ENCODE measurements at regions not wholly inside any gene's neighbourhood (a gene's known extent, or its start where the extent isn't known, plus 50 kb on each side); places are given as distances from the start of the nearest gene placed in this dataset.

DNA sequence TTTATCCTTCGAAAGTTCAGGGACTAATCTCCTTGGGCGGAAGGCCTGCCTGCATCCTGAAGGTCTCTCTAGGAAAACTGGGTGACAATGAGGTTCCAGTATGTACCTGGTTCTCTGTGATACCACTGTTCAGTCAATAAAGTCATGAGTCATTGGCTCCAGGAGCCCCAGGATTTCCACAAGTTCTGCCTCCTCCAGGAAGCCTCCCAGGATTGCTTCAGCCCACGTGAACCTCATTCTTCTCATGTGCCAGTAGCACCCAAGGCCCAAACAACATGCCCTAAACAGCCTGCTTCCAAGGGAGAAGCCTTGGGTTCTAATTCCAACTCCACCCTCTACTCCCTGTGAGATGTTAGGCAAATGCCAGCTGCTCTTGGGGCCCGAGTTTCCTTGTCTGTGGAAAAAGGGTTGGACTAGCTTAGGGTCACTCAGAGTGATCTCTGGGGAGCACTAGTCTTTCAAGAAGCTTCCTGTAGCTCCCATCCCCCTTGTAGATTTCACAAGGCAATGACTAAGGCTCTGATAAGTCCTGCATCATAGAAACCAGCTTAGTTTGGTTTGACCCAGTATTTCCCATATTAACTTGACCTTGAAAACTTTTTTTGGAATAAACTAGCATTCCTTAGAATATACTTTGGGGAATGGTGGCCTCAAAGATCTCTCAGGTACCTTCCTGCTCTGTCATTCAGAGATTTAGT is 118.3 kb upstream of the ATP2B2 start:
- ChIA-PET CTCF (no interaction called here), RAD21 (ENCODE audit: low non-redundant PET in 1 of 2, low total read pairs in 2 of 2, uncharacterized antibody in 2 of 2, unreplicated experiment in 2 of 2) (no interaction called here), POLR2A (no interaction called here)
- H3K4me1 ChIP-seq (ENCODE audit: control insufficient read depth in 1 of 2, insufficient read depth in 2 of 2, low read length in 2 of 2) = peaks cover 8 to 14% of the 10 kb centered on the region in 2 experiments; a peak in 3 of 4 replicates
- DNase-seq (ENCODE audit: low read depth, low spot score) (no peak), ATAC-seq (no peak)
- H4K20me1 ChIP-seq (ENCODE audit: insufficient read depth) = no peaks in the 10 kb centered on the region
- H2AFZ ChIP-seq (ENCODE audit: low read depth, low read length, poor library complexity, severe bottlenecking) = no peak overlapping the region
- H3K27ac ChIP-seq (ENCODE audit: low read depth, low read length) = no peak overlapping the region
- no peak overlapping the region for H3K9ac ChIP-seq (ENCODE audit: low read length)
- TF ChIP-seq SP1 (IDR thresholded peaks at IDR 0.05; ENCODE audit: low read depth) = no peak
- TF ChIP-seq, protein P1, sequence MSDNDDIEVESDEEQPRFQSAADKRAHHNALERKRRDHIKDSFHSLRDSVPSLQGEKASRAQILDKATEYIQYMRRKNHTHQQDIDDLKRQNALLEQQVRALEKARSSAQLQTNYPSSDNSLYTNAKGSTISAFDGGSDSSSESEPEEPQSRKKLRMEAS (IDR thresholded peaks at IDR 0.05) = no peak
- intact Hi-C loops (cut with micrococcal nuclease) = no loop called here
- no peaks in the 10 kb centered on the region for H3K9me3 ChIP-seq (ENCODE audit: control insufficient read depth in 1 of 2, insufficient read depth in 1 of 2, low read depth in 1 of 2, low read length in 2 of 2)
- no peaks in the 10 kb centered on the region for H3K36me3 ChIP-seq (ENCODE audit: control insufficient read depth in 1 of 2, insufficient read depth in 2 of 2, low read length in 2 of 2)
- no peaks in the 10 kb centered on the region for H3K79me2 ChIP-seq (ENCODE audit: insufficient read depth, low read length)
- no peaks in the 10 kb centered on the region for H3K9me2 ChIP-seq (ENCODE audit: insufficient read depth)
- peaks cover 21% of the 10 kb centered on the region for H3K27me3 ChIP-seq (ENCODE audit: insufficient read depth, low read length)
- H3K4me2 ChIP-seq (ENCODE audit: low read length) = no peak overlapping the region
- no peak overlapping the region for H3K4me3 ChIP-seq (replicated peaks in 1 of 2; ENCODE audit: low read depth in 1 of 2, low read length in 2 of 2)
- no TSS peak for BruUV-seq (replicated peaks)

DNA sequence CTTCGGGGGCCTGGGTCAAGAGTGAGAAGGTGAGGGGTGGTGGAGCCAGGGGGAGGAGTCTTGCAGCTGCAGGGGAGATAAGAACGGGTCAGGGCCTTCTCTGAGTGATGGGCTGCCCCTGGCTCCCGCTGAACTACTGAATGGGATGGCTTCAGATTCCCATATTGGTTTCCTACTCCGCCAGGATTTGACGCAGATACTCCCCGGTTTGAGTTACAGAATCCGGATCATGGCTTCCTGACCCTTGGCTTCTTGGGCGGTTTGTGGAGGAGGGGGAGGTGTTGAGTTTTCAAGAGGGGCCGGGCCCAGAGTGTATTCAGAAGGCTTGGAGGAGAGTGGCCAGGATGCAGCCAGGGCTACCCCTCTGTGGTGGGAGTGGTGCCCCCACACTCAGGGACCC is 119.9 kb upstream of the ATP2B2 start:
- H3K4me2 ChIP-seq (ENCODE audit: low read length) = no peak overlapping the region
- H3K27ac ChIP-seq (ENCODE audit: low read depth, low read length) = no peak overlapping the region
- ChIA-PET RAD21 (ENCODE audit: low non-redundant PET in 1 of 2, low total read pairs in 2 of 2, uncharacterized antibody in 2 of 2, unreplicated experiment in 2 of 2) (no interaction called here), POLR2A (no interaction called here), CTCF (no interaction called here)
- DNase-seq (ENCODE audit: low read depth, low spot score) (no peak), ATAC-seq (no peak)
- H4K20me1 ChIP-seq (ENCODE audit: insufficient read depth) = no peaks in the 10 kb centered on the region
- BruUV-seq (replicated peaks) = no TSS peak
- no peaks in the 10 kb centered on the region for H3K36me3 ChIP-seq (ENCODE audit: control insufficient read depth in 1 of 2, insufficient read depth in 2 of 2, low read length in 2 of 2)
- H3K9me3 ChIP-seq (ENCODE audit: control insufficient read depth in 1 of 2, insufficient read depth in 1 of 2, low read depth in 1 of 2, low read length in 2 of 2) = no peaks in the 10 kb centered on the region
- TF ChIP-seq SIN3A (IDR thresholded peaks at IDR 0.05; ENCODE audit: low read depth) = no peak
- no peak overlapping the region for H3K4me3 ChIP-seq (replicated peaks in 1 of 2; ENCODE audit: low read depth in 1 of 2, low read length in 2 of 2)
- 0 out of 2 replicates have a peak, but pooled peaks cover 6% of the 10 kb centered on the region for H3K27me3 ChIP-seq (ENCODE audit: insufficient read depth, low read length)
- no peak overlapping the region for H2AFZ ChIP-seq (ENCODE audit: low read depth, low read length, poor library complexity, severe bottlenecking)
- peaks cover 8 to 14% of the 10 kb centered on the region in 2 experiments; a peak in 3 of 4 replicates for H3K4me1 ChIP-seq (ENCODE audit: control insufficient read depth in 1 of 2, insufficient read depth in 2 of 2, low read length in 2 of 2)
- H3K9ac ChIP-seq (ENCODE audit: low read length) = no peak overlapping the region
- intact Hi-C loops (cut with micrococcal nuclease) = no loop called here
- no peaks in the 10 kb centered on the region for H3K79me2 ChIP-seq (ENCODE audit: insufficient read depth, low read length)
- H3K9me2 ChIP-seq (ENCODE audit: insufficient read depth) = no peaks in the 10 kb centered on the region

Data from HCT116 (cell line).